Neural crest cell (in vitro differentiated cells): ENCODE measurements at regions not wholly inside any gene's neighbourhood (a gene's known extent, or its start where the extent isn't known, plus 50 kb on each side); places are given as distances from the start of the nearest gene placed in this dataset.

Experiments
- DNase-seq: peaks from one replicate; pipeline ENCODE4 v3.0.0; 2021; ENCODE audit warnings: low read depth, mixed read lengths, low spot score
- H3K27ac Mint-ChIP-seq: one replicate; pipeline ENCODE4 v1.8.0; 2021; ENCODE audit warnings: mild to moderate bottlenecking, mixed read lengths; ENCODE audit not compliant: unreplicated experiment
- H3K27me3 Mint-ChIP-seq: 2 replicates; pipeline ENCODE4 v1.8.0; 2021; ENCODE audit warnings: low read depth, mild to moderate bottlenecking, mixed read lengths
- H3K36me3 Mint-ChIP-seq: 2 replicates; pipeline ENCODE4 v1.8.0; 2021; ENCODE audit warnings: low read depth, mild to moderate bottlenecking, mixed read lengths
- H3K4me1 Mint-ChIP-seq: 2 replicates; pipeline ENCODE4 v1.8.0; 2021; ENCODE audit warnings: mixed read lengths
- H3K4me3 Mint-ChIP-seq: one replicate; pipeline ENCODE4 v1.8.0; 2021; ENCODE audit warnings: mild to moderate bottlenecking, mixed read lengths
- H3K9me3 Mint-ChIP-seq: 2 replicates; pipeline ENCODE4 v1.8.0; 2021; ENCODE audit warnings: mixed read lengths
- TF ChIP-seq, protein P1 (sequence below): fragments of 200-600 bp; sonication (generic); conservative IDR thresholded peaks from 2 replicates; pipeline ENCODE4 v1.5.0; 2021; ENCODE audit warnings: antibody characterized with exemption, mild to moderate bottlenecking

GRCh38 chr6:4491501-4492260 lies 284.5 kb upstream of the CDYL start:
- TF ChIP-seq, protein P1, sequence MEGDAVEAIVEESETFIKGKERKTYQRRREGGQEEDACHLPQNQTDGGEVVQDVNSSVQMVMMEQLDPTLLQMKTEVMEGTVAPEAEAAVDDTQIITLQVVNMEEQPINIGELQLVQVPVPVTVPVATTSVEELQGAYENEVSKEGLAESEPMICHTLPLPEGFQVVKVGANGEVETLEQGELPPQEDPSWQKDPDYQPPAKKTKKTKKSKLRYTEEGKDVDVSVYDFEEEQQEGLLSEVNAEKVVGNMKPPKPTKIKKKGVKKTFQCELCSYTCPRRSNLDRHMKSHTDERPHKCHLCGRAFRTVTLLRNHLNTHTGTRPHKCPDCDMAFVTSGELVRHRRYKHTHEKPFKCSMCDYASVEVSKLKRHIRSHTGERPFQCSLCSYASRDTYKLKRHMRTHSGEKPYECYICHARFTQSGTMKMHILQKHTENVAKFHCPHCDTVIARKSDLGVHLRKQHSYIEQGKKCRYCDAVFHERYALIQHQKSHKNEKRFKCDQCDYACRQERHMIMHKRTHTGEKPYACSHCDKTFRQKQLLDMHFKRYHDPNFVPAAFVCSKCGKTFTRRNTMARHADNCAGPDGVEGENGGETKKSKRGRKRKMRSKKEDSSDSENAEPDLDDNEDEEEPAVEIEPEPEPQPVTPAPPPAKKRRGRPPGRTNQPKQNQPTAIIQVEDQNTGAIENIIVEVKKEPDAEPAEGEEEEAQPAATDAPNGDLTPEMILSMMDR, result no peak
- no peak for DNase-seq
- peaks cover 9% of the 10 kb centered on the region for H3K36me3 Mint-ChIP-seq
- peaks cover 12% of the 10 kb centered on the region for H3K9me3 Mint-ChIP-seq
- H3K27me3 Mint-ChIP-seq, result no peaks in the 10 kb centered on the region
- no peak overlapping the region for H3K4me3 Mint-ChIP-seq
- H3K4me1 Mint-ChIP-seq, result no peaks in the 10 kb centered on the region
- no peak overlapping the region for H3K27ac Mint-ChIP-seq

- Mint-ChIP-seq H3K27me3 (no peaks in the 10 kb centered on the region), H3K4me1 (no peaks in the 10 kb centered on the region), H3K4me3 (no peak overlapping the region), H3K27ac (peak overlapping the region; percentile 81), H3K9me3 (peaks cover 16% of the 10 kb centered on the region), H3K36me3 (peaks cover 9% of the 10 kb centered on the region)
- TF ChIP-seq, protein P1, result no peak
- no peak for DNase-seq
These were observed 286.7 kb upstream of the CDYL start for GRCh38 chr6:4489538-4489937.

GRCh38 chr6:4488389-4488788 lies 287.8 kb upstream of the CDYL start:
- Mint-ChIP-seq H3K27ac (no peak overlapping the region), H3K27me3 (no peaks in the 10 kb centered on the region), H3K4me1 (no peaks in the 10 kb centered on the region), H3K9me3 (peaks cover 16% of the 10 kb centered on the region), H3K4me3 (no peak overlapping the region), H3K36me3 (peaks cover 9% of the 10 kb centered on the region)
- TF ChIP-seq, protein P1, result no peak
- DNase-seq, result no peak

GRCh38 chr6:4487538-4487937 lies 288.7 kb upstream of the CDYL start:
- TF ChIP-seq, protein P1, result no peak
- no peak overlapping the region for H3K27ac Mint-ChIP-seq
- DNase-seq, result no peak

GRCh38 chr6:4486568-4487315 lies 289.5 kb upstream of the CDYL start:
- Mint-ChIP-seq H3K4me3 (no peak overlapping the region), H3K27me3 (no peaks in the 10 kb centered on the region), H3K9me3 (peaks cover 15% of the 10 kb centered on the region), H3K36me3 (peaks cover 9% of the 10 kb centered on the region), H3K4me1 (no peaks in the 10 kb centered on the region), H3K27ac (no peak overlapping the region)
- DNase-seq, result no peak
- TF ChIP-seq, protein P1, result no peak

More at GRCh38 chr6:4487538-4487937, 288.7 kb upstream of the CDYL start:
- no peaks in the 10 kb centered on the region for H3K27me3 Mint-ChIP-seq
- no peaks in the 10 kb centered on the region for H3K4me1 Mint-ChIP-seq
- H3K36me3 Mint-ChIP-seq, result peaks cover 9% of the 10 kb centered on the region
- H3K4me3 Mint-ChIP-seq, result no peak overlapping the region
- H3K9me3 Mint-ChIP-seq, result peaks cover 16% of the 10 kb centered on the region
